DMS53 treated with DMSO at 0.1 percent for 48 hours (cell line): ENCODE measurements at regions not wholly inside any gene's neighbourhood (a gene's known extent, or its start where the extent isn't known, plus 50 kb on each side); places are given as distances from the start of the nearest gene placed in this dataset.

Source experiments
- DNase-seq: peaks from one replicate; lab custom pipeline; 2025; ENCODE audit not compliant: unreplicated experiment; lab: John Stamatoyannopoulos, UW

DNA sequence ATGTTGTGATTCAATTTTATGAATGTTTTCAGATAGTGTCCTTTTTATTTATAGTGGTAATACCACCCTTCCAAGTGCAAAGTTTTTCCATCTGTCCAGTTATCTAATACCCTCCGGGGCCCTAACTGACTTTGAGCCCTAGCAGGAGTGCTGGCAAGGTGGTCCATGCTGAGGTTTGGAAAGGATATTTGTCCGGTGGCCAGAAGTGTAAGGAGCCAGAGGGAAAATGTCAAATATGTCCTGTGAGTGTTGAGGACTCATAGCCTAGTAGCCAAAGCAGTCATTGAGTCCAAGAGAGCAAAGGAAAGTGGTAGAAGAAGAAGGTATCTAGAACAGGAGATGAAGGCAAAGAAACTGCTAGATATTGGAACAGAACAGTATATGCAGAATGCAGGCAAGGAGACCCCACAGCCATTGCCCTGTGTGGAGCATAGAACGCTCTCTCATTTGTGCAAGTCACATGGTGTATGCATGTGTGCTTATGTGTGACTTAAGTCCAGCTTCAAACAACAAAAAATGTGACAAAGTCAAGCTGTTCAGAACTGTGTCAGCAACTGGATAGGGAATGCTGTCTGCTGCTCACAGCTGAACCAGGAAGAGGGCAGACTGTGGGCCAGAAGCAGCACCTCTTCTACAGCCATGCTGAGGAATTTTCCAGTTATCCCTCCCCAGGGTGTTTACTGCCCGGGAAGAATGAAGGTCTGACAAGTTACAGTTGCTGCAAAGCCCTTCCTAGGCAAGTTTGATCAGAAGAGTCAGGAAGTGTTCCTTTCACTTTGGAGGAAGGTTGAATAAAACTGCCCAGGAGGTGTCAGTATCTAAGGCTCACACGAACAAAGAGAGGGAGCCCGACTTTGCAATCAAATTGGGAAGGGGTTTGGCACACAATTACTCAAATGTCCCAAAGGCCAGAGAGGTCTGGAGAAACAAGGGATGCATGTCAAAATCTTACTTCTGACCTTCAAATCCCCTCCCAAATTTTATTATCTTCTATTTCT, 463.3 kb upstream of the DMAC1 start:
- DNase-seq = no peak

DNA sequence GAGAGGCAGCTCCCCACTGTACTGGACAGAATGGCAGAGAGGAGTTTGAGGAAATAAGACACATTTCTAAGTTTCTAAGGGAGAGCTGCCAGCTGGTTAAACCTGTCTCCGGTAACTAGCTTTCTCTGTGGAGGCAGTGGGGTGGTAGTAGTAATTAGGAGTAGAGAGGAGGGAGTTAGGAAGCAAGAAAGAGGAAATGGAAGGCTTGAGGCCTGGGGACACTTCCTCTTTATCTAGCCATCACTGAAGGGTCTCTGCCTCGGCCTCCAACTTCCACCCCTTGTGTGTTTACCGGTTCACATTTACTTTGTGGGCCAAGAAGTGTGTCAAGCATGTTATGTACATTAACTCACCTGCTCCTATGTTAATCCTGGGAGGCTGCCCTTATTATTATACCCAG, 462.2 kb upstream of the DMAC1 start:
- DNase-seq = no peak

DNA sequence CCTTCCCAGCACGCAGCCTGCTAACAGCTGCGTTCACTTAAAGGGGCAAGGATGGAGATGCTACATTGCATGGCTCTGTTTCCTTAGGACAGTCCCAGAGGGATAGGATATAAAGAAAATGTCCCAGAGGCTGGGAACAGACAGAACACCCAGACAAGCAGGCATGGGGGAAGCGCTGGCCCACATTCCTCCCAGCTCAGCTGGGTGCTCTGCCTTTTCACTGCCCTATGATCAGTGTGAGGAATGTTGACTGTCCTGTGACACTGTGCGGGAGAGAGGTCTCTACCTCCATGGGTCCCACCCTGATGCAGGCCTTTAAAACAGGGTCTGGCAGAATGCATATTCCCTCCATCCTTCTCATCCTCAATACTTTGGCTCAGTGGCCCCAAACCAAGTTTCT, 459.4 kb upstream of the DMAC1 start:
- DNase-seq = no peak

DNA sequence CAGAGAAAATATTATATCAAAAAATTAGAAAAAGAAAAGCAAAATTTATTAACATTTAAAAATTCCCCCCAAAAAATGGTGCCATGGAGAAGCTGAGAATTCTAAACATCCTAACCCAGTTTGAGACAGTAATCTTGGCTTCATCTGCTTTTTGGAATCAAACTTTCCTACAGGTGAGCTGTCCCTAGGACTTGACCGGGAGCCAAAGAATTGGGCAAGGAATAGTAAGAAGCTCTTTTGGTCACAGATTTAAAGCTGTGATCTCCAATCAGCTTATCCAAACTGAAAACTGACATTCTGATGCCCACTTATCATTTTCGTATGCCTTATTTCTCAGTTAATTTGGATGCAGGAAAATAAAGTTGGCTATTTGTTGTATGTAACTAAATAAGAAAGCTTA, 457.3 kb upstream of the DMAC1 start:
- DNase-seq = no peak

DNA sequence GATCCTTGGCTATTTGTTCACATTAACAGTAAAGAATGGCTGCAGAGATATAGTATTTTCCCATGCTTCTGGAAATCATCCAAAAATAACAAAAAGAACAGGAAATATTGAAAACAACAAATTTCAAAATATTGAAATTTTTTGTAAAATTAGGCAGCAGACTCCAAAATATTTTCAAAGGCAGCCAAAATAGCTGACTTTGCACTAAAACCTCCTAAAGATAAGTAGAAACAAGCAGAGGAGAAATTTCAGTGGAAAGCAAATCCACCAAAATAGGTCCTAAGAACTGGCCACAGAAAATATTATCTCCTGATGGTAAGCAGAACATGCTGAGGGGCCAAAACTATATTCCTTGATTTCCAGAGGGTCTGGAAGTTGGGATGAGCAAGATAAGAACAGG, 456.3 kb upstream of the DMAC1 start:
- no peak for DNase-seq

DNA sequence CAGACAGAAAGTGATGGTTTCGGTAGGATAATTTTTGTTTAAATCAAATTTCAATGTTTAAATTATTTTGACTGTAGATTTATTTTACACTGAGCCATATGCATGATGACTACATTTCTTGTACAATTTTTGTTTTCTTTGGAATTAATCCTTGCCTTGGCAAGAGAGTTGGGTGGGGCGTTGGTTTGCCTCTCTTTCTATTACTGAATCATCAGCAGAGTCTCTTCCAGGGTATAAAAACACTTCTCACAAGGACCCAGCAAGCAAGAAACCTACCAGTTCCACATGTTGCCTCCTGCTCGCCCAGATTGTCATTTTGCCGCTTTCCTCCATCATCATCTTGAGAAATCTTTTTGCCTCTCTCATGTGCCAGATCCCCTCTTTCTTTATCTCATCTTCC, 455.0 kb upstream of the DMAC1 start:
- DNase-seq = no peak

DNA sequence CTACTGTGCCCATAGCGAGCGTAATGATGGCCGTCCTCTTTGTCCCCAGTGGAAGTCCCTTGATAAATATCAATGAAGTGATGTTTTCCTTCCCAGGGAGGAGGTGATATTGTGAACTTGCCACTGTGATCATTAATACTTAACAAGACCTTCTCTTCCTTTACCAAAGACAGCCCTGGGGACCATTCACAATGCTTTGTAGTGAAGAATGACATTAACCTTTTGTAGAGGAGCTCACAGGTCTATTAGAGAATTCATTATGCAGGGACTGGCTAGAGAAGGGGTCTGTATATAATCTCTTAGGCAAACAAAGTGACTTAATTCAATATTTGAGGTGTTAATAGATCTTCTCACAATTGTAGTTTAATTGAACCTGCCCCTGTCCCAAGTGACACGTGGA, 452.9 kb upstream of the DMAC1 start:
- no peak for DNase-seq

DNA sequence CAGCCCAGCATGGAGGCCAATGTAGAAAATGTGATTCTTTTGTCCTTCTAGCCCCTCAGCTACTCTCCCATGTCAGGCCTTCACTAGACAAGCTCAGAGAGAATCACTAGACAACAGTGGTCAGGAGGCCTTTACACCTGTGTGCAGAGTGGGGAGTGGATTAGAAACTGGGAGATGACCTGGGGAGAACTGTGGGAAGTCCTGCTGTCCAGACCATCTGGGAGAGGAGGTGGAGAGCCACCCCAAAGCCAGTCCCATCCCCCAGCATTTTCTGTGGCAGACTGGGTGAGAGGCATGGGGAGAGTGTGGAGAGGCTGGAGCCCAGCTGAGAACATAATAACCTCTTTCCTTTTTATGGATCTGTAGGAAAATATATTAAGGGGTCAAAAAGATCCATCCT, 452.0 kb upstream of the DMAC1 start:
- DNase-seq = no peak

DNA sequence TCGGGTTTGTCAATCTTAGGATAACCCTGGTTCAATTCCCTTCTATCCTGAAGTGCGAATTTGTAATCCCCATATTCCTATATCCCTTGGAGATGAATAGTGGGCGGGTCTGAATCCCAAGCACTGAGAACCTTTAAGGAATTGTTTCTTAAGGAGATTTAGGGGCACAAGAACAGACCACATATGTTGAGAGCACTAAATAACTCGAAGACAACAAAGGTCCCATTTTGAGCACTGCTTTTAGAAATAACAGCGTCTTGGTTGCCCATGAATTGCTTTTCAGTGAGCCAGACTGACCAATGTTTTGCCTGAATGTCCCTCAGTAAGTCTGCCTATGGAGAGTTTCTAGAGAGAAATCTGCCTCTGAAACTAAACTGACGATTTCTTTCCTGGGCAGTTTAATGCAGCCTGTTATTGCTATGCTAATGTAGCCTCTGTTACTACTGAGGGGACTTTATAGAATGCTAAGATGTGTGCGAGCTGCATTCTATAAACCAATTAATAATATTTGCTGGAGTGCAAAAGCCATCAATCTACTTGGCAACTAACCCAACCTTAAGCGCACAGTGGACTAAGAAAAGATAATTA, 445.0 kb upstream of the DMAC1 start:
- no peak for DNase-seq

DNA sequence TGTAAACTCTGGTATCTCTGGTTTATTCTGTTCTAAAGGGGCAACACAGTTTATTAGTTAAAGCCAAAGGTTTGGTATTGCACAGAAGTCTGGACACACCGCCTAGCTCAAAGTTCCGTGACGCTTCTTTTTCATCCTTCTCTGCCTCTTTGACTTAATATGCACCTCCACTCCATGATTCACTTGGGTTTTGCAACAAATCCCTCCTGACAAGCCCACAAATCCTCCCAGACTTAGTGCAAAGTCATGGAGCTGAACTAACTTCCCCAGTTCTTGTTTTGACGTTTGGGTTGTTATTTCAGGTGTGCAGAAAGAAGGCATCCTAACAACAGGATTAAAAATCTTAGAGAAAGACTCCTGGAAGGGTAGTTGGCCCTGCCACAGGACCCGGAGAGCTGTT, 441.6 kb upstream of the DMAC1 start:
- no peak for DNase-seq

DNA sequence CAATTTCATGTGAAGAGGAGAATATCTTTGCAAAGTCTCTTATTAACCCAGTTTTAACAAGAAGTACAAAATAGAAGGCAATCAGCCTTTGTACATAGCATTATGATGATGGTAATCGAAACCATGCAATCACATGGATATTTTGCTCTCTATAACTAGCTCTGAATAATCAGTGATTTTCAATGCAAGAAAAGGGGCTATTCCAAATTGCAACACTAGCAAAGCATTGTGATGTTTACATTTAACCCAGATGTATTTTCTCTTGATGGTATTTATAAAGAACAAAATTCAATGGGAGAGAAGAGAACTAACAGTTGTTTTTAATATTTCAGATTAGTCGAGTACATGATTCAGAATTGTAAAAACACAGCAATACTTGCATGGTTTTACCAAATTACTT, 437.5 kb upstream of the DMAC1 start:
- DNase-seq = no peak

DNA sequence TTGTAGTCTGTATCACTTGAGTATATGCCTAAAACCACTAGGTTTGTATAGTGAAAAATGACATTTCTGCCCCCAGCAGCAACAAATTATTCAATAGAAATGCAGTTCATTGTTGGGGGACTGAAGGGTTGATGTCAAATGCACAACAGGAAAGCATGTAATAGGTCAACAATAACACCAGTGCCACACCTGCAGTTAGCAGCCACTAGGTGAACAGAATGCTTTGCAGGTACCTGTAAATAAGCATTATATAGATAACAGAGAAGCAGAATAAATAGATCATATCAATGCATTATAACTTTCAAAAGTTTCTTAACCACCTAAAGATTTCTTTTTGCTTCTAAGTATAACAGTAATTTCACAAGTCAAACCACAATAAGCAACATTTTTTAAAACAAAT, 435.9 kb upstream of the DMAC1 start:
- no peak for DNase-seq

DNA sequence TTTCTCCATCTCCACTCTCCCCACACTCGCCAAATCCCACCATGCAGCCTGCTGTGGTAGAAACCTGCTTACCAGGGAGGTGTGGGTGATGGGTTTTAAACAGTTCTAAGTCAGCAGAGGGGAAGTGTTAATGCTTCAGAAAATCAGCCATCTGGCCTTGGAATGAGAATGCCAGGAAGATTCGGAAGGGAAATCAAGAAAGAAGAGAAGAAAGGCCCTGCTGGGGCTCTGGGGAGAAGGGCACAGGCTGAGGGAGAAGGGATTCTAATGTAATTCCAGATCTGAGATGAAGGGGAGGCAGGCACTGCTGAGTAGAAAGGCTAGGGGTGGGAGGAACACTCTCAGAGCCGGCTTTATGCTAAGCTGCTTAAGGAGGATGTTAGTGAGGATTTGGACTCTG, 434.7 kb upstream of the DMAC1 start:
- DNase-seq = no peak

DNA sequence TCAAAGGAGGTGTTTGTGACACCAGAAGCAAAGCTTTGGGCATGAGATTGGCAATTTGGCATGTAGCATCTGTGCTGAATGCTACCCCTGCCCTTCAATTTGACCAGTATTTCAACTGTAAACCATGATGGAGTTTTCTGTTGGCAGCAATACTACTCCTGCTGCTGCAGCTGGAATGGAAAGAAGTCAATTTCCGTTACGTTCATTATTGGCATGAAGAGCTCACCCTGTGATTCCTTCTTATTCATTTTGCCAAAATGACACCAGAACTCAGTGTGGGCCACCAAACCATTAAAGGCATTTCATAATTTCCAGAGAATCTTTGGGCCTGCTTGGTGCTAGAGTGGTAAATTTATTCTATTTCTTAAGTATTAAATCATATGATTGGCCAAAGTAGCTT, 433.1 kb upstream of the DMAC1 start:
- DNase-seq = no peak

DNA sequence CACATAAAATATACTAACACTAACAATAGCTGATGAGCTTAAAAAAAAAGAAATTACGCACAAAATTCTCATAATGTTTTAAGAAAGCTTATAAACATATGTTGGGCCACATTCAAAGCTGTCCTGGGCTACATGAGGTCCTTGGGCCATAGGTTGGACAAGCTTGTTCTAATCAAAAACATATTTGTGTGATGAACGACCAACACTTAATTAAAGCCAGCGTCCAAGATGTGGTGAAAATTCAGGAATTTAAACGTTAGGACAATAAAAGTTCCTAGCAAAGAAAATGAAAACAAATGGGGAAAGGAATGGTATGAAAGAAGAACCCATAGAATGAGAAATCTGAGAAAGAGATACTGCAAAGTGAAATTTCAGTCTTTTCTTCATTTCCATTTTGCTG, 429.6 kb upstream of the DMAC1 start:
- no peak for DNase-seq

DNA sequence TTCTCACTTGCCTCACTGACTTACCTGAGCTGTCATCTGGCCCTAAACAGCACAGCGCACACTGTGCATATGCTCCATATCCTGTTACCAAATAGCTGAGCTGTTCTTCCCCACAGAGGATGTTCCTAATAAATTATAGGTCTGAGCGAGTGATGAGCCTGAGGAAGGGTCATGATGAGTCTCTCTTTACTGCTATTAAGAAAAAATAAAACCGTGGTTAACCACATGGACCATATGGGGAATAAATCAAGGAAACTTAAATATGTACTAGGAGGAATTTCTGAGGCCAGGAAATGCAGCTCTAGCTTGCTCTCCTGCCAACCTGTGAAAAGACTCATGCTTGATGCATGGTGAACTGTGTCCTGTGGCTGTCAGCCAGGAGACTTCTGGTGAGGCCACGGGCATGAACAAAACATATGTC, 424.8 kb upstream of the DMAC1 start:
- no peak for DNase-seq

DNA sequence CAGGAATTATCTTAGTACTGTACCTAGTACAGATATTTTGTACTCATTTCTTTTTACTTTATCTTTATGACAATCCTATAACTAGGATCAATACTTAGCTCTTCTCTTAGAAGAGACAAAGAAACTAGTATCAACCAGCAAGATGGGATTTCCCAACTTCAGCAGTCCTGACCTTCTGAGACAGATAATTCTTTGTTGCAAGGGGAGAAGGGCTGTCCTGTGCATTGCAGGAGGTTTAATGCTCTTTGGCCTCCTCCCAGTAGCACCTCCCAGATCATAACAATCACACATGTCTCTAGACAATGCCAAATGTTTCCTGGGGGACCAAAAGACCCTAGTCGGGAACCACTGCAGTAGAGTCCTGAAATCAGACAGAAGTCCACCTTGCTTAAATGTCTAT, 424.3 kb upstream of the DMAC1 start:
- no peak for DNase-seq

DNA sequence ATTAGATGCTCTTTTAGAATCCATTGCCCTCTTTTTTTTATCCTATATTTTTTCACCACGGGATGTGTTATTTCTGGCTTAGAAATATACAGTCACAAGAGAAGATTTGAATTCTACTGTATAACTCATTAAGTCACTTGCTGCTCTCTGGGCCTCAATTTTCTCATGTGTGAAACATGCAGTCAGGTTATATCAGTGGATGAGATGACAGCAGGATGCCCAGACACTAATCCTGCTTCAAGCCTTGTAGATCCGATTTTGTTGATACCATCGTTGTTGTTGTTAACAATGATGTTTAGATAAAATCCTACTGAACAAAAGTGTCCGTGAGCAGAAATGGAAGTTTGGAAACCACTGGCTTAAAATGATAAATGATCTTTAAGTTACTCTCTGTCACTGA, 421.9 kb upstream of the DMAC1 start:
- DNase-seq = no peak

DNA sequence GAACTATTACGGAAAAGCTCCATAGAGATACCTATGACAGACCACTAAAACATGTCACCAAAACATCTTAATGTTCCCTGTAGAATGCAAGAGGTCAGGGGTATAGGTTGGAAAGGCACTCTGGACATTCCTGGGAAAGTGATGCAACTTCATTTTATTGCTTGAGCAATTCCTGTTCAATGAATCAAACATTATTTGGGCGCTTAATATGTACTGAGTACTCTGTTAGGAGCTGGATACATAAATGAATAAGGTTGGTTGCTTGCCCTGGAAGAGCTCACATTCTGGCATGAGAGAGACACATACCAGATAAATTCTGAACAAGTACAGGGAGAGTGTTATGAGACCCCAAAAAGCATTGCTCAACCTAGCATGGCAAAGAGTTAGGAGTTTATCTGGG, 408.9 kb upstream of the DMAC1 start:
- no peak for DNase-seq

DNA sequence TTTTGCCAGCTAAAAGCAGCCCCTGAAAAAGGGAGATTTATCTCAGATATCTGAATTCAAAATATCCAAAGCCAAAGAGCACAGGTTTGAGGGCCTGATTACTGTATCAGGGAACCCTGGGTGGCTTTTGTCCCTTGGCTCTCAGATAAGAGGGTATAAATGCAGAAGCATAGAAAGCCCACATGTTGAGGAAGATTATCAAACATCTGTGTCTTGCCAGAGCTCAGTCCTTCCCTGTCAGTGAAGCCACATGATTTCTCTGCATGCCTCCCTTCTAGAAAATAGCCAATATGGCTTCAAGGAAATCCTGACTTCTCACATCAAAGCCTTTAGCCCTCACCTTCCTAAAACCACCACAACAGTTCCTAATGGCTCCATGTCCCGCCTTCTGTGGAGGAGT, 408.0 kb upstream of the DMAC1 start:
- DNase-seq = no peak

DNA sequence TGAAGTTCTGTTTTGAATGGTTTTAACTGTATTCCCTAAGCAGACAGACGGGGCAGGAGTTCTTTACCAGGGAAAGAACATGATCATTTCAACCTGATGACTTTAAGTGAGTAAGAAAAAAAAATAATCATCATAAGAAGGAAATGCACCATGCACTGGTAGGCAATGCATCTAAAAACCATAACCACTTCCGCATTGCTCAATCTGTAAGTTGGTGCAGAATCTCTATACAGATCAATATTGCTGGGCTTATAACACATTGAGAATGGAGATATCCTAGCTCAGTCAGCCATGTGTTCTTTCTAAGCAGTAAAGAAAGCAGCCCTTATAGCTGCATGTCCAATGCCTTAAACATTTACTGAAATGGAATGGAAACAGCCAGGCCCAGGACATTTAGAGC, 407.1 kb upstream of the DMAC1 start:
- DNase-seq = no peak

DNA sequence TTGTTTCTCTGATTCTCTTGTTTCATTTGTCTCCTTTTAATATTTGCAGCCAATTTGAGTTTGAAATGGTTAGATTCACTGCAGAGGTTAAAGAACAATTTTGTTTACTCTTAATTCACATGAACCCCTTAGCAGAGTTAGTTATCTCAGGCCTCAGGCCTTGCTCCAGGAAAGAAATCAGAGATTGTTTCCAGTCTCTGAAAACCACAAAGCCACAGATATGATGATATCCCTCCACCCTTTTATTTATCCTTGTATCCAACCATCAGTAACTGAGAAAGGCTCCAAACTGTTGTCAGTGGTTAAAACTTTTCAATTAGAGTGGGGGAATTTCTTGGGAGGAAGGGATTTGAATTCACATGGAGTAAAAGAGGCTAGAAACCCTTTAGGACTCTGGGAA, 406.0 kb upstream of the DMAC1 start:
- DNase-seq = no peak

DNA sequence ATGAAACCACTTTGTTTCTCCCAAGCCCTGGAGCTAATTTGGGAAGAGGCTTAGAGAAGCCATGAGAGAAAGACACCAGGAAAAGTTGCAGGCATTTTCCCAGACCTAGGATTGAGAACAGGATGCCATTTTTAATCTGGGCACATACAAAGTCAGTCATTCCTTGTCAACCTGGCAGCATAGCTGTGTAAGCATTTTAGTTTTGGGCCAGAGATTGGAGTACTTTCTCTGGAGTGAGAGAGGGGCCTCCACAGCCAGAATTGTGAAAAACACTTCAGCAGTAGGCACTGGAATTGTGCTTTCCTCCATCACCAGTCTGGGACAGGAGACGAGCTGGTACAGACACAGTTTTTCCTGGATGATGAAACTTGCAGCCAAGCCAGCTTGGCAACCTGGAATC, 390.3 kb upstream of the DMAC1 start:
- DNase-seq = no peak
